K562 (cell line): ENCODE measurements at regions not wholly inside any gene's neighbourhood (a gene's known extent, or its start where the extent isn't known, plus 50 kb on each side); places are given as distances from the start of the nearest gene placed in this dataset.

ENCODE experiments used
- ATAC-seq: fragments of 200-7000 bp; cut with Tn5 transposase; 3 replicates; pipeline ENCODE4 v1.9.1; 2020; ENCODE audit warnings: moderate library complexity
- BruUV-seq: library from RNA; stranded (reverse); fragments of 400-500 nt; replicated peaks from 2 replicates; lab custom pipeline; 2021; lab: Mats Ljungman, UMichigan
- CTCF ChIA-PET: fragments of 300-600 bp; formaldehyde crosslinking; extraction: SDS; loops from one replicate; lab custom pipeline; 2021; ENCODE audit warnings: low intra/inter-chr PET ratio; lab: Yijun Ruan, JAX
- POLR2A ChIA-PET: fragments of 300-600, 350-650 bp; sonication (Branson Sonifier 250); formaldehyde crosslinking; extraction: SDS; loops from one replicate; lab custom pipeline; 2021; ENCODE audit warnings: antibody characterized with exemption, inconsistent platforms; lab: Yijun Ruan, JAX
- DNase-seq, 4 experiments: peaks; one replicate each; pipeline versions ENCODE4 v3.0.0 to v3.0.0-alpha.2; 2011 to 2018; ENCODE audit warnings: low spot score in 3 of 4, mixed read lengths in 3 of 4; ENCODE audit errors: extremely low read depth in 1 of 4
- FAIRE-seq: peaks from 2 replicates; lab custom pipeline; 2011; peaks lifted over from hg19 to GRCh38; lab: Jason Lieb, UNC
- H2AFZ ChIP-seq: 2 replicates; pipeline ENCODE4 v1.6.0; 2011; ENCODE audit warnings: low read depth, low read length, control low read depth, inconsistent platforms
- H3K27ac ChIP-seq: fragments of 200-600 bp; 3 replicates; pipeline ENCODE4 v1.8.0; 2011; ENCODE audit warnings: low read depth, mild to moderate bottlenecking, control low read depth, inconsistent platforms, low read length, moderate library complexity, mixed read lengths; ENCODE audit errors: extremely low read depth
- H3K27me3 ChIP-seq, 2 experiments: fragments of 300-600 bp in 1 of 2; 2 replicates in 1 of 2; 3 replicates in 1 of 2; pipeline versions ENCODE4 v1.6.0 to v1.8.0; 2011; ENCODE audit warnings: inconsistent platforms in 2 of 2, low read length in 2 of 2, mild to moderate bottlenecking in 1 of 2, mixed read lengths in 1 of 2, moderate library complexity in 1 of 2; ENCODE audit not compliant: control insufficient read depth in 2 of 2, insufficient read depth in 2 of 2
- H3K36me3 ChIP-seq: fragments of 300-600 bp; 3 replicates; pipeline ENCODE4 v1.8.0; 2011; ENCODE audit warnings: mild to moderate bottlenecking, low read length, inconsistent platforms; ENCODE audit not compliant: control insufficient read depth, insufficient read depth
- H3K4me1 ChIP-seq, 2 experiments: fragments of 200-600 bp in 1 of 2; replicated peaks in 1 of 2; 2 replicates in 1 of 2; 3 replicates in 1 of 2; pipeline versions ENCODE4 v1.5.1 to v1.8.0; 2011; ENCODE audit warnings: inconsistent platforms in 2 of 2, low read length in 2 of 2, mild to moderate bottlenecking in 1 of 2, mixed read lengths in 1 of 2, moderate library complexity in 1 of 2; ENCODE audit not compliant: control insufficient read depth in 2 of 2, insufficient read depth in 2 of 2
- H3K4me2 ChIP-seq: 2 replicates; pipeline ENCODE4 v1.6.1; 2011; ENCODE audit warnings: low read length, control low read depth, inconsistent platforms, mixed read lengths; ENCODE audit not compliant: insufficient read depth
- H3K4me3 ChIP-seq: fragments of 200-600 bp; sonication (generic), shearing (Covaris generic); 2 replicates; pipeline ENCODE4 v1.5.1; 2016; ENCODE audit warnings: control low read depth, inconsistent platforms
- H3K79me2 ChIP-seq: fragments of 200-600 bp; 3 replicates; pipeline ENCODE4 v1.8.0; 2011; ENCODE audit warnings: low read length, inconsistent platforms; ENCODE audit not compliant: control insufficient read depth, insufficient read depth
- H3K9ac ChIP-seq, 2 experiments: 2 replicates each; pipeline versions ENCODE4 v1.6.0 to v1.6.1; 2011; ENCODE audit warnings: low read depth in 2 of 2, low read length in 2 of 2, control low read depth in 1 of 2, inconsistent platforms in 1 of 2, mild to moderate bottlenecking in 1 of 2, mixed read lengths in 1 of 2; ENCODE audit not compliant: insufficient read depth in 1 of 2
- H3K9me1 ChIP-seq: one replicate; pipeline ENCODE4 v1.6.0; 2011; ENCODE audit warnings: inconsistent platforms, mild to moderate bottlenecking, low read length, moderate library complexity; ENCODE audit not compliant: control insufficient read depth, insufficient read depth
- H3K9me3 ChIP-seq: replicated peaks from 2 replicates; pipeline ENCODE4 v1.5.1; 2011; ENCODE audit warnings: low read depth, low read length, inconsistent platforms; ENCODE audit not compliant: control insufficient read depth, insufficient read depth
- H4K20me1 ChIP-seq: replicated peaks from 2 replicates; pipeline ENCODE4 v1.6.1; 2011; ENCODE audit warnings: low read length, inconsistent platforms, mixed read lengths; ENCODE audit not compliant: control insufficient read depth, insufficient read depth
- CTBP1 ChIP-seq: fragments of 450-650 bp; IDR thresholded peaks from 2 replicates; pipeline ENCODE4 v1.6.1; 2016; ENCODE audit warnings: borderline replicate concordance
- NR1H2 ChIP-seq: sonication (generic); formaldehyde crosslinking; IDR thresholded peaks from 2 replicates; pipeline ENCODE4 v1.4.0; 2020; ENCODE audit warnings: mild to moderate bottlenecking, missing genetic modification reagents
- in situ Hi-C: fragments of 300-500 bp; cut with MboI; formaldehyde crosslinking; loops from 4 replicates; pipeline ENCODE4 v1.15.0; 2018; ENCODE audit warnings: inconsistent platforms, mixed read lengths
- intact Hi-C: fragments of 100-400 bp; cut with micrococcal nuclease; formaldehyde crosslinking; loops from 2 replicates; pipeline ENCODE4 v1.14.2; 2022
- TF ChIP-seq, protein P1 (sequence below): fragments of 250-450 bp; sonication (Bioruptor Pico); IDR thresholded peaks from 2 replicates; pipeline ENCODE4 v1.4.0; 2020; ENCODE audit warnings: mild to moderate bottlenecking, moderate library complexity
- TF ChIP-seq, protein P2 (sequence below): sonication (generic); formaldehyde crosslinking; IDR thresholded peaks from 2 replicates; pipeline ENCODE4 v1.8.0; 2022; ENCODE audit warnings: mild to moderate bottlenecking, missing genetic modification reagents
- TF ChIP-seq, protein P3 (sequence below): sonication (generic); formaldehyde crosslinking; IDR thresholded peaks from 2 replicates; pipeline ENCODE4 v1.8.0; 2022; ENCODE audit warnings: missing genetic modification reagents, mild to moderate bottlenecking, moderate library complexity, borderline replicate concordance
- TF ChIP-seq, protein P4 (sequence below): fragments of 450-650 bp; IDR thresholded peaks from 2 replicates; pipeline ENCODE4 v1.7.1; 2018; ENCODE audit warnings: mild to moderate bottlenecking, low read depth; ENCODE audit not compliant: partially characterized antibody

DNA sequence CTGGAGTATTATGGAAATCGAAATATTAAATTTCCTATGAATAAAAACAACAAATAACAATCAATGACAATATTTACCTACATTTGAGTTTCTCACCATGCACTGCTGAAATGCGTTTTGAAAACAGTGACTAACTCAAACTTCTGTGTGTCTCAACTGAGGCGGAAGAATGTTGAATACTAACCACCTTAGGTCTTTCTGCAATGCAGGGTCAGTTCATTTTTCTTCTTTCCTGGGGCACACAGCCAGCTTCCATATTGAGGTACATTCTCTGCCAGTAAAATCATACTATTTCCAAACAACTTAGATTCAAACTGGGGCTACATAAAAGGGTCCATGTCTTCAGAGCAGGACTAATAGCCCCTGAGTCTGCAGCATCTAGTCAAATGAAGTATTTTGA, 310.1 kb downstream of the UTRN start (continued):
- TF ChIP-seq, protein P1, sequence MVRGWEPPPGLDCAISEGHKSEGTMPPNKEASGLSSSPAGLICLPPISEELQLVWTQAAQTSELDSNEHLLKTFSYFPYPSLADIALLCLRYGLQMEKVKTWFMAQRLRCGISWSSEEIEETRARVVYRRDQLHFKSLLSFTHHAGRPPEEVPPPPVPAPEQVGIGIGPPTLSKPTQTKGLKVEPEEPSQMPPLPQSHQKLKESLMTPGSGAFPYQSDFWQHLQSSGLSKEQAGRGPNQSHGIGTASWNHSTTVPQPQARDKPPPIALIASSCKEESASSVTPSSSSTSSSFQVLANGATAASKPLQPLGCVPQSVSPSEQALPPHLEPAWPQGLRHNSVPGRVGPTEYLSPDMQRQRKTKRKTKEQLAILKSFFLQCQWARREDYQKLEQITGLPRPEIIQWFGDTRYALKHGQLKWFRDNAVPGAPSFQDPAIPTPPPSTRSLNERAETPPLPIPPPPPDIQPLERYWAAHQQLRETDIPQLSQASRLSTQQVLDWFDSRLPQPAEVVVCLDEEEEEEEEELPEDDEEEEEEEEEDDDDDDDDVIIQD (CRISPR knock-in tag), result no peak
- TF ChIP-seq, protein P2, sequence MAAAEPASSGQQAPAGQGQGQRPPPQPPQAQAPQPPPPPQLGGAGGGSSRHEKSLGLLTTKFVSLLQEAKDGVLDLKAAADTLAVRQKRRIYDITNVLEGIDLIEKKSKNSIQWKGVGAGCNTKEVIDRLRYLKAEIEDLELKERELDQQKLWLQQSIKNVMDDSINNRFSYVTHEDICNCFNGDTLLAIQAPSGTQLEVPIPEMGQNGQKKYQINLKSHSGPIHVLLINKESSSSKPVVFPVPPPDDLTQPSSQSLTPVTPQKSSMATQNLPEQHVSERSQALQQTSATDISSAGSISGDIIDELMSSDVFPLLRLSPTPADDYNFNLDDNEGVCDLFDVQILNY, result no peak

DNA sequence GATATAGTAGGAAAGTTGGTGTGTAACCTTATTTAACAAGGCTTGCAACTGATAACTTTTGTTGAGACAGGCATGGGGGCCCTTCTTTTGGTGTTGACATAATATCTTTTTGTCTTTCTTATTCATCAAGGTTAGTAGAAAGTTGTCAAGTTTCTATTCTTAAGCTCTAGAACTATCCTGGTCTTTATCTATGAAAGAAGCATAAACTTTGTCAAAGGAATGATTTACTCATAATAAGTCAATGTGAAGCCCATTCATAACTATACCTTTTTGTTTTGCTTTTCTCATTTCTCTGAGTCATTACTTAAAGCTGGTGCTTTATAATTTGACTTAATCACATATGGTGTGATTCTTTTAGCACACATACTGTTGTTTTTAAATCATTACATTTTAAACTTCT, 312.4 kb downstream of the UTRN start:
- H3K4me1 ChIP-seq, result no peaks in the 10 kb centered on the region; a peak in 1 of 5 replicates
- BruUV-seq, result no TSS peak
- no peaks in the 10 kb centered on the region for H3K27me3 ChIP-seq
- H3K9ac ChIP-seq, result no peak overlapping the region
- no peak overlapping the region for H2AFZ ChIP-seq
- ATAC-seq (no peak), DNase-seq (no peak), FAIRE-seq (no peak)
- no peak overlapping the region for H3K4me3 ChIP-seq
- no peaks in the 10 kb centered on the region for H3K9me1 ChIP-seq
- H3K36me3 ChIP-seq, result no peaks in the 10 kb centered on the region
- H3K9me3 ChIP-seq, result no peaks in the 10 kb centered on the region
- no peaks in the 10 kb centered on the region for H4K20me1 ChIP-seq
- no peak overlapping the region for H3K27ac ChIP-seq
- H3K79me2 ChIP-seq, result no peaks in the 10 kb centered on the region
- in situ Hi-C loops (loop anchor here (25.0 kb wide), 1 partner anchor 1040 kb away; no protein-coding TSS in a partner anchor), intact Hi-C loops (no loop called here)
- CTCF ChIA-PET, result no interaction called here
- POLR2A ChIA-PET, result no interaction called here
- no peak overlapping the region for H3K4me2 ChIP-seq
- TF ChIP-seq, protein P3, sequence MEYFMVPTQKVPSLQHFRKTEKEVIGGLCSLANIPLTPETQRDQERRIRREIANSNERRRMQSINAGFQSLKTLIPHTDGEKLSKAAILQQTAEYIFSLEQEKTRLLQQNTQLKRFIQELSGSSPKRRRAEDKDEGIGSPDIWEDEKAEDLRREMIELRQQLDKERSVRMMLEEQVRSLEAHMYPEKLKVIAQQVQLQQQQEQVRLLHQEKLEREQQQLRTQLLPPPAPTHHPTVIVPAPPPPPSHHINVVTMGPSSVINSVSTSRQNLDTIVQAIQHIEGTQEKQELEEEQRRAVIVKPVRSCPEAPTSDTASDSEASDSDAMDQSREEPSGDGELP (CRISPR knock-in tag), result no peak
- TF ChIP-seq CTBP1, result no peak
- TF ChIP-seq NR1H2 (CRISPR knock-in tag), result no peak
- TF ChIP-seq, protein P4, sequence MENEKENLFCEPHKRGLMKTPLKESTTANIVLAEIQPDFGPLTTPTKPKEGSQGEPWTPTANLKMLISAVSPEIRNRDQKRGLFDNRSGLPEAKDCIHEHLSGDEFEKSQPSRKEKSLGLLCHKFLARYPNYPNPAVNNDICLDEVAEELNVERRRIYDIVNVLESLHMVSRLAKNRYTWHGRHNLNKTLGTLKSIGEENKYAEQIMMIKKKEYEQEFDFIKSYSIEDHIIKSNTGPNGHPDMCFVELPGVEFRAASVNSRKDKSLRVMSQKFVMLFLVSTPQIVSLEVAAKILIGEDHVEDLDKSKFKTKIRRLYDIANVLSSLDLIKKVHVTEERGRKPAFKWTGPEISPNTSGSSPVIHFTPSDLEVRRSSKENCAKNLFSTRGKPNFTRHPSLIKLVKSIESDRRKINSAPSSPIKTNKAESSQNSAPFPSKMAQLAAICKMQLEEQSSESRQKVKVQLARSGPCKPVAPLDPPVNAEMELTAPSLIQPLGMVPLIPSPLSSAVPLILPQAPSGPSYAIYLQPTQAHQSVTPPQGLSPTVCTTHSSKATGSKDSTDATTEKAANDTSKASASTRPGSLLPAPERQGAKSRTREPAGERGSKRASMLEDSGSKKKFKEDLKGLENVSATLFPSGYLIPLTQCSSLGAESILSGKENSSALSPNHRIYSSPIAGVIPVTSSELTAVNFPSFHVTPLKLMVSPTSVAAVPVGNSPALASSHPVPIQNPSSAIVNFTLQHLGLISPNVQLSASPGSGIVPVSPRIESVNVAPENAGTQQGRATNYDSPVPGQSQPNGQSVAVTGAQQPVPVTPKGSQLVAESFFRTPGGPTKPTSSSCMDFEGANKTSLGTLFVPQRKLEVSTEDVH, result no peak
